ENCODE measurements at regions not wholly inside any gene's neighbourhood (a gene's known extent, or its start where the extent isn't known, plus 50 kb on each side); places are given as distances from the start of the nearest gene placed in this dataset.

GRCh38 chr14:22305607-22306006 is 283.4 kb downstream of the DAD1 start:
- no peak overlapping the region for H2AFZ ChIP-seq (ENCODE audit: control insufficient read depth, low read length)
- H4K20me1 ChIP-seq (ENCODE audit: control insufficient read depth, extremely low read depth, insufficient read depth, low read length), result no peaks in the 10 kb centered on the region
- H3K9me1 ChIP-seq (ENCODE audit: control insufficient read depth, extremely low read depth, insufficient read depth, low read length), result no peaks in the 10 kb centered on the region
- no peaks in the 10 kb centered on the region for H3K9me3 ChIP-seq (ENCODE audit: control insufficient read depth, low read depth, low read length)
- no peaks in the 10 kb centered on the region for H3K36me3 ChIP-seq (ENCODE audit: control insufficient read depth in 2 of 2, extremely low read depth in 1 of 2, insufficient read depth in 2 of 2, low read length in 2 of 2)
- no peak overlapping the region for H3K9ac ChIP-seq (ENCODE audit: control insufficient read depth, extremely low read depth, insufficient read depth, low read length)
- DNase-seq (ENCODE audit: low read depth, low spot score), result no peak
- H3K4me1 ChIP-seq (ENCODE audit: control insufficient read depth, extremely low read depth, insufficient read depth, low read length), result no peaks in the 10 kb centered on the region
- FAIRE-seq, result no peak
- H3K27me3 ChIP-seq (ENCODE audit: control insufficient read depth, extremely low read depth, insufficient read depth, low read length), result no peaks in the 10 kb centered on the region
- no peak overlapping the region for H3K4me3 ChIP-seq (ENCODE audit: control insufficient read depth in 2 of 3, extremely low read depth in 1 of 3, insufficient read depth in 2 of 3, low read depth in 1 of 3, low read length in 3 of 3)
- dilution Hi-C loops (cut with MboI; ENCODE audit: extremely low pct_ligation_motif_present, low sequenced_read_pairs), result no loop called here
- H3K27ac ChIP-seq (ENCODE audit: control insufficient read depth, insufficient read depth, low read length), result no peak overlapping the region
- H3K79me2 ChIP-seq (ENCODE audit: control insufficient read depth, insufficient read depth, low read length), result no peaks in the 10 kb centered on the region
- no peak overlapping the region for H3K4me2 ChIP-seq (ENCODE audit: control insufficient read depth, extremely low read depth, insufficient read depth, low read depth, low read length)
- no peak for TF ChIP-seq EZH2 (IDR thresholded peaks at IDR 0.05; ENCODE audit: low read length)
- TF ChIP-seq, protein P1, sequence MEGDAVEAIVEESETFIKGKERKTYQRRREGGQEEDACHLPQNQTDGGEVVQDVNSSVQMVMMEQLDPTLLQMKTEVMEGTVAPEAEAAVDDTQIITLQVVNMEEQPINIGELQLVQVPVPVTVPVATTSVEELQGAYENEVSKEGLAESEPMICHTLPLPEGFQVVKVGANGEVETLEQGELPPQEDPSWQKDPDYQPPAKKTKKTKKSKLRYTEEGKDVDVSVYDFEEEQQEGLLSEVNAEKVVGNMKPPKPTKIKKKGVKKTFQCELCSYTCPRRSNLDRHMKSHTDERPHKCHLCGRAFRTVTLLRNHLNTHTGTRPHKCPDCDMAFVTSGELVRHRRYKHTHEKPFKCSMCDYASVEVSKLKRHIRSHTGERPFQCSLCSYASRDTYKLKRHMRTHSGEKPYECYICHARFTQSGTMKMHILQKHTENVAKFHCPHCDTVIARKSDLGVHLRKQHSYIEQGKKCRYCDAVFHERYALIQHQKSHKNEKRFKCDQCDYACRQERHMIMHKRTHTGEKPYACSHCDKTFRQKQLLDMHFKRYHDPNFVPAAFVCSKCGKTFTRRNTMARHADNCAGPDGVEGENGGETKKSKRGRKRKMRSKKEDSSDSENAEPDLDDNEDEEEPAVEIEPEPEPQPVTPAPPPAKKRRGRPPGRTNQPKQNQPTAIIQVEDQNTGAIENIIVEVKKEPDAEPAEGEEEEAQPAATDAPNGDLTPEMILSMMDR (optimal IDR thresholded peaks at IDR 0.05 in 1 of 3, IDR thresholded peaks at IDR 0.05 in 1 of 3, conservative IDR thresholded peaks at IDR 0.05 in 1 of 3; ENCODE audit: extremely low read depth in 1 of 3, insufficient read depth in 2 of 3, low read length in 3 of 3), result no peak

- Histone ChIP-seq H3K4me1 (ENCODE audit: control insufficient read depth, extremely low read depth, insufficient read depth, low read length) (no peaks in the 10 kb centered on the region), H3K4me2 (ENCODE audit: control insufficient read depth, extremely low read depth, insufficient read depth, low read depth, low read length) (no peak overlapping the region), H3K36me3 (ENCODE audit: control insufficient read depth in 2 of 2, extremely low read depth in 1 of 2, insufficient read depth in 2 of 2, low read length in 2 of 2) (no peaks in the 10 kb centered on the region), H4K20me1 (ENCODE audit: control insufficient read depth, extremely low read depth, insufficient read depth, low read length) (no peaks in the 10 kb centered on the region), H3K27ac (ENCODE audit: control insufficient read depth, insufficient read depth, low read length) (no peak overlapping the region), H3K79me2 (ENCODE audit: control insufficient read depth, insufficient read depth, low read length) (no peaks in the 10 kb centered on the region), H2AFZ (ENCODE audit: control insufficient read depth, low read length) (no peak overlapping the region), H3K9me3 (ENCODE audit: control insufficient read depth, low read depth, low read length) (no peaks in the 10 kb centered on the region), H3K9me1 (ENCODE audit: control insufficient read depth, extremely low read depth, insufficient read depth, low read length) (no peaks in the 10 kb centered on the region), H3K4me3 (ENCODE audit: control insufficient read depth in 2 of 3, extremely low read depth in 1 of 3, insufficient read depth in 2 of 3, low read depth in 1 of 3, low read length in 3 of 3) (no peak overlapping the region), H3K9ac (ENCODE audit: control insufficient read depth, extremely low read depth, insufficient read depth, low read length) (no peak overlapping the region), H3K27me3 (ENCODE audit: control insufficient read depth, extremely low read depth, insufficient read depth, low read length) (no peaks in the 10 kb centered on the region)
- TF ChIP-seq, protein P1 (optimal IDR thresholded peaks at IDR 0.05 in 1 of 3, IDR thresholded peaks at IDR 0.05 in 1 of 3, conservative IDR thresholded peaks at IDR 0.05 in 1 of 3; ENCODE audit: extremely low read depth in 1 of 3, insufficient read depth in 2 of 3, low read length in 3 of 3), result no peak
- TF ChIP-seq EZH2 (IDR thresholded peaks at IDR 0.05; ENCODE audit: low read length), result no peak
- DNase-seq (ENCODE audit: low read depth, low spot score) (no peak), FAIRE-seq (no peak)
- dilution Hi-C loops (cut with MboI; ENCODE audit: extremely low pct_ligation_motif_present, low sequenced_read_pairs), result no loop called here
These were observed 284.7 kb downstream of the DAD1 start for GRCh38 chr14:22304326-22304725.
